DMS79 treated with DMSO at 0.1 percent for 48 hours (cell line): ENCODE measurements at regions not wholly inside any gene's neighbourhood (a gene's known extent, or its start where the extent isn't known, plus 50 kb on each side); places are given as distances from the start of the nearest gene placed in this dataset.

Source experiments
- DNase-seq: peaks from one replicate; lab custom pipeline; 2025; lab: John Stamatoyannopoulos, UW

- no peak for DNase-seq
Measured at GRCh38 chr2:19442731-19443130, 84.3 kb upstream of the OSR1 start.

- DNase-seq, result no peak
Measured at GRCh38 chr2:19439081-19439480, 80.7 kb upstream of the OSR1 start.

GRCh38 chr2:19435815-19436214, 77.4 kb upstream of the OSR1 start:
- no peak for DNase-seq

GRCh38 chr2:19434413-19434812, 76.0 kb upstream of the OSR1 start:
- no peak for DNase-seq

DNA sequence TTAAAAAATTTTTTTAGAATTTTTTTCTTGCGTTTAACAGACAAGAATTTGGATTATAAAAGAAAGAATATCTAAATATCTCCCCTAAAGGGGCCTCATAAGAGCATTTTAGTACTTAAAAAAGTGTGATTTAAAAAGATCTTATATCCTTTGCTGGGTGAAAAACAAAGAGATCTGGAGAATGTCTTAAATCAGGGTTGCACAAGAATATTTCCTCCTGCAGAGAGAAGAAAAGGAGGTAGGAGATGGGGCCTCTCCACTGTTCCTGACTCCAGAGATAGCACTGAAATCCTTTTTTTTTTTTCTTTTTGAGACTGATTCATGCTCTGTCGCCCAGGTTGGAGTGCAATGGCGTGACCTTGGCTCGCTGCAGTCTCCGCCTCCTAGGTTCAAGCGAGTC, 68.5 kb upstream of the OSR1 start:
- no peak for DNase-seq

GRCh38 chr2:19426144-19426543, 67.7 kb upstream of the OSR1 start:
- no peak for DNase-seq

DNA sequence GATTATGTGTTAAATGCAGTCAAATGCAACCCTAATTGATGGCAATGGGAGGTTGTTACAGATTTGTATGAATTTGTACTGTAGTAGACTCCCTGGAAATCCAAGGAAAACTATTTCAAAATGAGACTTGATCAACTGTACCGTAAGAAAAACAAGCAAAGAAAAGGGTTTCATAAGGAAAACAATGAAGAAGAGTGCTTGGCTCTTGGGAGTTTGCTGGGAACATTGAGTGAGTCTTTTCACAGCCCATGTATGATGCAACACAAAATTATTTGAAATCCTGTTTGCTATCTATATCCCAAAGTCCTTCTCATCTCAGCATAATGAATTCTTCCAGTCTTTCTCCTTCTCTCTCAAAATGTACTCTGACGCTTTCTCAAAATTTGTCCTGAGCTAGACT, 67.0 kb upstream of the OSR1 start:
- no peak for DNase-seq

DNA sequence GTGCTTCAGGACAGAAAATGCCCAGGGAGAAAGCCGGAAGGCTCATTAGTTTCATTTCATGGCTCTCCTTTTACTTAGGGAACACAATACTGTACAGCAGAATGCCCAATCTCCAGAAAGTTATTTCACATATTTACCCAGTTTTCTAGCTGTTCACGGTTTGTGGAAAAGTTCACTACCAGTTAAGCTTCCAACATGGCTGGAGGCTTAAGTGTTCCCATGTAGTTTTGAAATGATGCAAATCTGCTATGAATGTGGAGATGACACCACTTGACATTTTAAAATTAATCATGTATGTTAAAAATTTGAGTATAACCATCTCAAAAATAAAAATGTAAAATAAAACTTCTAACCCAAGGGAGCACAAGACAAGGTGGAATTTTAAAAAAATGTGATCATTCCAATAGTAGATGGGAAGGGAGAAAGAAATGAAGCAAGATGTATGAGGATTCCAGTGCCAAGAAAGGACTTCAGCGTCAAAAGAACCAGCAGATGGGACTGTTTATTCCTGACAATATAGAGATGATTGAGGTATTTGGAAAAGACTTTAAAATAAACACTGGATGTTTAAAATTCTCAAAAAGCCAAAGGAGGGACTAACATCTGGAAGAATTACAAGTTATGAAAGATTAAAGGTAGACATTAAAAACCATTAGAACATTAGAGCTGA, 60.9 kb upstream of the OSR1 start:
- DNase-seq, result no peak

DNA sequence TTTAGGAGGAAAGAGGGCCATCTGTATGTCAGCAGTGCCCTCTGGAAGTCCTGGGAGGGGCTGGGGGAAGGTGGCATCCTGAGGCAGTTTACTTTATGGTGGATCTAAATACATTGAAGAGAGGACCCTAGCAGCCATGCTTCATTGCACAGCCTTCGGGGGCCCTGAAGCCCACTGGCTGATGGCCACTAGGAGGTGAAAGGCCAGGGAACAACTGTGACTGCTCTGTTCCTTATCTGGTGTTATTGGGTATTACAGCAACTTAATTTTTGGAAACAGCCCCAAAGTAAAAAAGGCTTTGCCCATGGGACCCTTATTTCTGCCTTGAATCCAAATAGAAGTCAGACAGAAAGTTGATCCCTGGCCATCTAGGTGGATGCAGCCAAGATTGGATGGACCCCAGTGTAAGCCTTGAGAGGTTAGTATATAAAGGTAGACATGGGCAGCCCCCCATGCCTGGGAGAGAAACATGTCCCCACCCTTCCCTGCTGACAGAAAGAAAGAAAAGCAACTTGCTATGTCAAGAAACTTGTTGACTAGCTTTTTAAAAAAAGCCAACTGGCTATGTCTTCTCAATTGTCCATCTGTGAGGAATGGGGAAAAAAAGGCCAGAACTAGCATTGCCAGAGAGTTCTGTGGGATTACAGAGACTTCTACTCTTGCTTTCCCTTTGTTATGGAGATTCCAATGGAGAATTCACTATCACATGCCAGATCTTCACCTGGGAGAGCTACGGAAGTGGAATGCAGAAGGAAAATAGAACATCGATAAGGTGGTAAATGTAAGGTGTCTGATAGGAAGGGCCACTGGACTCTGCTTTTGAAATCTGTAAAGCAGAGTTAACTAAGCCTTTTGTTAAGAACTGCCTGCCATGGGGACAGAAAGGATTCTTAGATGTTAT, 58.6 kb upstream of the OSR1 start:
- DNase-seq, result no peak

- no peak for DNase-seq
Measured at GRCh38 chr2:19416083-19416482, 57.7 kb upstream of the OSR1 start.

GRCh38 chr2:19409046-19409445, 50.6 kb upstream of the OSR1 start:
- DNase-seq, result no peak

- no peak for DNase-seq
Measured at GRCh38 chr2:19408592-19408991, 50.2 kb upstream of the OSR1 start.
